ENCODE measurements at regions not wholly inside any gene's neighbourhood (a gene's known extent, or its start where the extent isn't known, plus 50 kb on each side); places are given as distances from the start of the nearest gene placed in this dataset.

- WGBS, result 84% methylated on average over 3 of the region's 3 CpGs
- H3K27me3 ChIP-seq (replicated peaks; ENCODE audit: insufficient read depth), result no peaks in the 10 kb centered on the region
- no peak for TF ChIP-seq POLR2A (IDR thresholded peaks at IDR 0.05)
- TF ChIP-seq POLR2AphosphoS5 (IDR thresholded peaks at IDR 0.05), result no peak
- TF ChIP-seq CTCF (IDR thresholded peaks at IDR 0.05), result no peak
- DNase-seq (ENCODE audit: low spot score), result no peak
- H3K9me3 ChIP-seq, result no peaks in the 10 kb centered on the region
- no peaks in the 10 kb centered on the region for H3K36me3 ChIP-seq
- H3K4me1 ChIP-seq (replicated peaks), result no peaks in the 10 kb centered on the region
- no peak overlapping the region for H3K27ac ChIP-seq
- H3K4me3 ChIP-seq, result no peak overlapping the region
- intact Hi-C loops (cut with DNase I), result no loop called here
Observed at GRCh38 chr2:185463481-185463880, 275.1 kb upstream of the FSIP2 start.

GRCh38 chr2:185466915-185467314 lies 271.7 kb upstream of the FSIP2 start:
- H3K36me3 ChIP-seq, result no peaks in the 10 kb centered on the region
- TF ChIP-seq POLR2A (IDR thresholded peaks at IDR 0.05) (no peak), POLR2AphosphoS5 (IDR thresholded peaks at IDR 0.05) (no peak), CTCF (IDR thresholded peaks at IDR 0.05) (no peak)
- intact Hi-C loops (cut with DNase I), result no loop called here
- H3K27ac ChIP-seq, result no peak overlapping the region
- H3K4me3 ChIP-seq, result no peak overlapping the region
- no peaks in the 10 kb centered on the region for H3K4me1 ChIP-seq (replicated peaks)
- no peak for DNase-seq (ENCODE audit: low spot score)
- H3K9me3 ChIP-seq, result no peaks in the 10 kb centered on the region
- H3K27me3 ChIP-seq (replicated peaks; ENCODE audit: insufficient read depth), result no peaks in the 10 kb centered on the region

- TF ChIP-seq POLR2AphosphoS5 (IDR thresholded peaks at IDR 0.05), result no peak
- no peak for TF ChIP-seq POLR2A (IDR thresholded peaks at IDR 0.05)
- no peak for TF ChIP-seq CTCF (IDR thresholded peaks at IDR 0.05)
- no peaks in the 10 kb centered on the region for H3K4me1 ChIP-seq (replicated peaks)
- DNase-seq (ENCODE audit: low spot score), result no peak
- intact Hi-C loops (cut with DNase I), result no loop called here
- no peaks in the 10 kb centered on the region for H3K27me3 ChIP-seq (replicated peaks; ENCODE audit: insufficient read depth)
- no peaks in the 10 kb centered on the region for H3K36me3 ChIP-seq
- no peak overlapping the region for H3K4me3 ChIP-seq
- 92% methylated on average over 1 of the region's 1 CpG for WGBS
- H3K27ac ChIP-seq, result no peak overlapping the region
- no peaks in the 10 kb centered on the region for H3K9me3 ChIP-seq
Observed at GRCh38 chr2:185471441-185471840, 267.2 kb upstream of the FSIP2 start.

- Histone ChIP-seq H3K9me3 (no peaks in the 10 kb centered on the region), H3K27ac (no peak overlapping the region), H3K4me3 (no peak overlapping the region), H3K27me3 (replicated peaks; ENCODE audit: insufficient read depth) (no peaks in the 10 kb centered on the region), H3K36me3 (no peaks in the 10 kb centered on the region), H3K4me1 (replicated peaks) (no peaks in the 10 kb centered on the region)
- no peak for TF ChIP-seq POLR2A (IDR thresholded peaks at IDR 0.05)
- no peak for TF ChIP-seq POLR2AphosphoS5 (IDR thresholded peaks at IDR 0.05)
- TF ChIP-seq CTCF (IDR thresholded peaks at IDR 0.05), result no peak
- 64% methylated on average over 5 of the region's 5 CpGs for WGBS
- intact Hi-C loops (cut with DNase I), result no loop called here
- DNase-seq (ENCODE audit: low spot score), result no peak
Observed at GRCh38 chr2:185472574-185472973, 266.0 kb upstream of the FSIP2 start.

GRCh38 chr2:185473838-185474237 lies 264.8 kb upstream of the FSIP2 start:
- Histone ChIP-seq H3K4me3 (no peak overlapping the region), H3K9me3 (no peaks in the 10 kb centered on the region), H3K27me3 (replicated peaks; ENCODE audit: insufficient read depth) (no peaks in the 10 kb centered on the region), H3K4me1 (replicated peaks) (no peaks in the 10 kb centered on the region), H3K27ac (no peak overlapping the region), H3K36me3 (no peaks in the 10 kb centered on the region)
- TF ChIP-seq POLR2A (IDR thresholded peaks at IDR 0.05) (no peak), POLR2AphosphoS5 (IDR thresholded peaks at IDR 0.05) (no peak), CTCF (IDR thresholded peaks at IDR 0.05) (no peak)
- 97% methylated on average over 8 of the region's 8 CpGs for WGBS
- intact Hi-C loops (cut with DNase I), result no loop called here
- no peak for DNase-seq (ENCODE audit: low spot score)

Measured in prostate gland (tissue), 2 donors.